GM10266 (cell line): ENCODE measurements at regions not wholly inside any gene's neighbourhood (a gene's known extent, or its start where the extent isn't known, plus 50 kb on each side); places are given as distances from the start of the nearest gene placed in this dataset.

Experiments
- DNase-seq: peaks from one replicate; pipeline ENCODE4 v3.0.0; 2012; ENCODE audit errors: extremely low spot score
- TF ChIP-seq, protein P1 (sequence below): IDR thresholded peaks from 2 replicates; pipeline ENCODE4 v1.5.1; 2012; ENCODE audit warnings: mild to moderate bottlenecking, low read depth; ENCODE audit not compliant: control insufficient read depth, insufficient read depth; ENCODE audit errors: missing control alignments

DNA sequence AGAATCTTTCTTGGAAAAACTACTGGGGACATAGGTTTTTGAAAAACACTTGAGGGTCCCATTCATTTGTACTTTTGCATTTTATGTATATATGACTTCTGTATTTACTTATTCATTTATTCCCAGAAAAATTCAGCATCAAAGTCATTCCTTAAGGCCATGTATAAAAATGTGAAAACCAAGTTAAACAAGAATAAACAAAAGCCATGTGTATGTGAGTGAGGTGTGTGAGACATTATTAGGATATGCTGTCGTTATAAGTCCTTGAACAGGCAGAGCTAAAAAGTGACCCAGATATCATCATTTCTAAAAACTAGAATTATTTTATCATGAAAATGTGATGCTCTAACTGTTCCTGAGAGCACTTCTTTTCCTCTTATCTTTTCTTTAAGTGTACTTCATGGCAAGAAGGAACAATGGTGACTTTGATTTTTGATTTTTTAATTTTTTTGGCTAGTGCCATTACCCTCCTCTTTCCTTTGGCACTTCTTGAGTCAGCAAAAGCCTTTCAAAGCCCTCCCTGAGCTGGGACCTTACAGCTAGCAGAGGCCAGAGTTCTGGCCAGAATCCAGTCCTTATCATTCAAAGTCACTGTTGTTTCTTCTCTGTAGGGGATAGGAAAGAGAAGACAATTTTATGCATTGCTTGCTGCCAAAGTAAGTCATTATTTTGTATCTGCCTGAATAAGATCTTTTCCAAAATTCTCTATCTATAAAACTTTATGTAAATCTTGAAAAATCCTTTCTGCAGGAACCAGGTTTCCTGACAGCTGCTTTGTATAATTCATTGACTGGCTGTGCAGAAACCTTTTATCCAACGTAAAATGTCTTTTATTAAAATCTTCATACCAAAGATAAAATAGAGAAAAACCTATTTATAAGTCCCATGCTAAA is 419.7 kb upstream of the PRICKLE1 start:
- TF ChIP-seq, protein P1, sequence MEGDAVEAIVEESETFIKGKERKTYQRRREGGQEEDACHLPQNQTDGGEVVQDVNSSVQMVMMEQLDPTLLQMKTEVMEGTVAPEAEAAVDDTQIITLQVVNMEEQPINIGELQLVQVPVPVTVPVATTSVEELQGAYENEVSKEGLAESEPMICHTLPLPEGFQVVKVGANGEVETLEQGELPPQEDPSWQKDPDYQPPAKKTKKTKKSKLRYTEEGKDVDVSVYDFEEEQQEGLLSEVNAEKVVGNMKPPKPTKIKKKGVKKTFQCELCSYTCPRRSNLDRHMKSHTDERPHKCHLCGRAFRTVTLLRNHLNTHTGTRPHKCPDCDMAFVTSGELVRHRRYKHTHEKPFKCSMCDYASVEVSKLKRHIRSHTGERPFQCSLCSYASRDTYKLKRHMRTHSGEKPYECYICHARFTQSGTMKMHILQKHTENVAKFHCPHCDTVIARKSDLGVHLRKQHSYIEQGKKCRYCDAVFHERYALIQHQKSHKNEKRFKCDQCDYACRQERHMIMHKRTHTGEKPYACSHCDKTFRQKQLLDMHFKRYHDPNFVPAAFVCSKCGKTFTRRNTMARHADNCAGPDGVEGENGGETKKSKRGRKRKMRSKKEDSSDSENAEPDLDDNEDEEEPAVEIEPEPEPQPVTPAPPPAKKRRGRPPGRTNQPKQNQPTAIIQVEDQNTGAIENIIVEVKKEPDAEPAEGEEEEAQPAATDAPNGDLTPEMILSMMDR, result no peak

DNA sequence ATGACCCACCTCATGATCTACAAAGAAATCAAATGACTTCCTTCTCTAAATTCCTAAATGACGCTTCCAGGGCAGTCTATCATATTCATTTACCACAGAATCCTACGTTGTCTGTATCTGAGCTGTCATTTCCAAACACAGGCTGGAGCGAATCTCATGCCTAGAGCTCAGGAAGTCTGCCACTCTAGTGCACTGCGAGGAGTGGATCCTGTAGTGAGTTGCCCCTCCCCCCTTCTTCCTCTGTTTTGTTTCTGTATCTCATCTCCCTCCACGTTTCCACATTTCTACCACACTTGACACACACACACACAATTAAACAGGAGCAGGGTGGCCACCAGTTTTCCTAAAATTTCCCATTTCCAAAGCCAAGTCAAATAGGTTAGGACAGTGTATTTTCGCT is 415.4 kb upstream of the PRICKLE1 start:
- TF ChIP-seq, protein P1, result no peak
- no peak for DNase-seq

More for the DNA sequence above, 419.7 kb upstream of the PRICKLE1 start:
- DNase-seq, result no peak

DNA sequence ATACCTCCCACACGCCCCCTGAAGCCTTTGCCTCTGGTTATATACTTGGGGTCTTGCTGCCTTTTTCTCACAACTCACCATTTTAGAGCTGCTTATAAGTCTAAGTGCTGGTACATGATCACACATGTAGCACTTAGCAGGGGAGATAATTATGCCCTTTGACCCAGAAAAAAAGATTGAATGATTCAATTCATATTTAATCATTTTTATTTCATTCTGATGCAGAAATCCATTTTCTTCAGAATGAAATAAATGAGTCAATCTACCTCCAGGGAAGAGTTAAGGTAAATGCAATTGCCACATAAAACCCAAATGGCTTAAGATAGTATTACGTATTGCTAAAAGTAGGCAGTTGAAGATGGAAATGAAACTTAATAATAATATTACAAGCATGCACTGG is 414.6 kb upstream of the PRICKLE1 start:
- DNase-seq, result no peak
- TF ChIP-seq, protein P1, result no peak

DNA sequence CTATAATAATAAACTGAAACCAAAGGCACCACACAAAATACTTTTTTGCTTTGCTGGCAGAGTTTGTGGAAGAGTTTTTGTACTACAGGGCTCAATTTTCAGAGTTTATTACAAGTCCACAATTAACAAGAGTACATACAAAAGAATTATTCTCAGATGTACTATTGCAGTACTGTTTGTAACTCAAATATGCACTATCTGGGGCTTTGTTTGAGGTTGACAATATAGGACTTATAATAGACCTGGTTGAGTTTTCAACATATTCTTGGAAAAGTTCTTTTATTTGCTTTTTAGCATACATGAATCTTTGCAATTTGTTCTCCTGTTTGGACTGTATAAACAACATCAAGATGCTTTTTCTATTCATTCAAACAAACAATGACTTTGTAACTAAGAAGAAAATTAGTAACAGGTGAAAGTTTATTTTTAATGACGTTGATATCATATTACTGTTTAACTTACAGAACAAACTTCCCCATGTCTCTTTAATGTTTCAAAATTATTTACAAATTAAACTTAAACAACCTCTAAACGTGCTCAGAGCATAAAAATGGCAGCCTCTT is 407.4 kb upstream of the PRICKLE1 start:
- TF ChIP-seq, protein P1, result no peak
- no peak for DNase-seq

DNA sequence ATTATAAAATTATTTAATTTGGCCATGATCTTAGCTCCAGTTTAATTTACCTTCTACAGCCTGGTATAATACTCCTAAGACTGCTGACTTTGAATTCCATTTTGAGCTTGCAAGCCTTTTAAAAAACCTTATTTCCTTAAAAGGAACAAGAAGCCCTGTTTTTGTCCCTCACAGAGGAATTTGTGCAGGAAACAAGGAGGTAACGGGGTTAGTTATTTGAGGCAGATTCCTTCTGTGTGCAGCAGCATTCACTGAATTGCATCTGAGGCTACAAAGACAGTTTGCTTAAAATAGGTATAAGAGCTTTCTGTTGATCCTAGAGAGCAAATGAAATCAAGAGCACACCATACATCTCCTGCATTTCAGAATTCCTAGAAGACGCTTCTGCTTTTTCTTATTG is 403.3 kb upstream of the PRICKLE1 start:
- TF ChIP-seq, protein P1, result no peak
- no peak for DNase-seq

DNA sequence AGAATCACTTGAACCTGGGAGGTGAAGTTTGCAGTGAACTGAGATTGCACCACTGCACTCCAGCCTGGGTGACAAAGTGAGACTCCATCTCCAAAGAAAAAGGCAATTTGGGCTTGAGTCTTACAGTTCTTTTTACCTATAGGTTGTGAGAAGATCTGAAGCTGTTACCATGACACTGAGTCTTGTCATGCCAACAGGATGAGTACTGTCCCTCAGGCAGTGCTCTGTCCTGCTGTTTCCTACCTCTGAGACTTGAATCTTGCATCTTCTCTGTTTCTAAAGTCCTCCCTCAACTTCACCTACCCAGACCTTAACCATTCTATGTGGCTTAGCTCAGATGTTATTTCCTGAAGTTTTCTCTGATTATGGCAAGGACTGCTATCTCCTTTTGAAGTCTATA is 400.8 kb upstream of the PRICKLE1 start:
- no peak for DNase-seq
- TF ChIP-seq, protein P1, result no peak

DNA sequence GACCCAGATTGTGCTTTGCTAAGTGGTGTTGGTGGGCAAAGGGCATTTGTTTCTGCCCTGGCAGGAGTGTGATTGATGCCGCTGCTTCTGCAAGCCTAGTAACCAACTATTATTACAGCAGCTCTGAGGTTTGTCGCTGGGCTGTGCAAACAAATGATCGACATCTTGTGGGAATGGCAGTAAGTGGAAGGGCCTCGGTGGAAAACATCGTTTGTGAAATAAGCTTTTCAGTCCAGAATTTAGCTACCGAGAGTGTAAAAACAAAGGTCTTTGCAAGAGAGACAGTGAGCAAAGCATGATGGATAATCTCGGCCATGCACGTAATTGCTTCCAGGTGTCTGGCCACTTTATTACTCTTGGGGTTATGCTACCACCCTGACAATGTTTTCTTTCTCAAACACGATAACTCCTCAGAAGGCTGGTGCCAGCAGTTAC is 397.7 kb upstream of the PRICKLE1 start:
- DNase-seq, result no peak

More for the DNA sequence above, 397.7 kb upstream of the PRICKLE1 start:
- TF ChIP-seq, protein P1, result no peak
